Loucy (cell line): ENCODE measurements at regions not wholly inside any gene's neighbourhood (a gene's known extent, or its start where the extent isn't known, plus 50 kb on each side); places are given as distances from the start of the nearest gene placed in this dataset.

Experiments used
- H2AFZ ChIP-seq: fragments of 200-600 bp; sonication (generic); 2 replicates; pipeline ENCODE4 v1.6.0; 2016; ENCODE audit warnings: antibody characterized with exemption, mild to moderate bottlenecking, low read length, moderate library complexity
- H3F3A ChIP-seq: fragments of 200-600 bp; 2 replicates; pipeline ENCODE4 v1.6.0; 2016; ENCODE audit warnings: antibody characterized with exemption, low read depth, mild to moderate bottlenecking
- H3K27me3 ChIP-seq: fragments of 200-600 bp; sonication (generic); 2 replicates; pipeline ENCODE4 v1.6.1; 2014; ENCODE audit warnings: low read length, mild to moderate bottlenecking; ENCODE audit not compliant: insufficient read depth, poor library complexity, severe bottlenecking
- H3K36me3 ChIP-seq: fragments of 200-600 bp; sonication (generic); 2 replicates; pipeline ENCODE4 v1.6.1; 2016; ENCODE audit warnings: low read length; ENCODE audit not compliant: insufficient read depth
- H3K4me1 ChIP-seq: fragments of 200-600 bp; sonication (generic); 2 replicates; pipeline ENCODE4 v1.5.1; 2014; ENCODE audit warnings: low read length, mild to moderate bottlenecking; ENCODE audit not compliant: insufficient read depth, poor library complexity, severe bottlenecking
- H3K4me2 ChIP-seq: fragments of 200-600 bp; sonication (generic); 2 replicates; pipeline ENCODE4 v1.6.0; 2014; ENCODE audit warnings: antibody characterized with exemption, low read length, low read depth, mild to moderate bottlenecking; ENCODE audit not compliant: poor library complexity, severe bottlenecking
- H3K4me3 ChIP-seq: fragments of 200-600 bp; sonication (generic); 2 replicates; pipeline ENCODE4 v1.5.1; 2014; ENCODE audit warnings: low read length, mild to moderate bottlenecking, mixed read lengths; ENCODE audit not compliant: poor library complexity, severe bottlenecking
- H3K79me2 ChIP-seq: fragments of 200-600 bp; sonication (generic); 2 replicates; pipeline ENCODE4 v1.6.1; 2014; ENCODE audit warnings: low read length; ENCODE audit not compliant: insufficient read depth
- H3K9ac ChIP-seq: fragments of 200-600 bp; sonication (generic); 2 replicates; pipeline ENCODE4 v1.6.0; 2014; ENCODE audit warnings: mild to moderate bottlenecking, low read depth, low read length, moderate library complexity; ENCODE audit not compliant: poor library complexity, severe bottlenecking
- H3K9me2 ChIP-seq: fragments of 200-600 bp; sonication (generic); replicated peaks from 2 replicates; pipeline ENCODE4 v1.6.1; 2016; ENCODE audit warnings: low read depth, low read length, mixed read lengths
- H3K9me3 ChIP-seq: fragments of 200-600 bp; sonication (generic); 2 replicates; pipeline ENCODE4 v1.6.1; 2014; ENCODE audit warnings: mild to moderate bottlenecking, antibody characterized with exemption, low read length, low read depth; ENCODE audit not compliant: insufficient read depth
- H4K20me1 ChIP-seq: fragments of 200-600 bp; sonication (generic); 2 replicates; pipeline ENCODE4 v1.6.0; 2014; ENCODE audit warnings: antibody characterized with exemption, low read length, mild to moderate bottlenecking; ENCODE audit not compliant: insufficient read depth, poor library complexity, severe bottlenecking
- CTCF ChIP-seq: fragments of 200-600 bp; sonication (generic); conservative IDR thresholded peaks from 2 replicates; pipeline ENCODE4 v1.5.1; 2014; ENCODE audit warnings: mild to moderate bottlenecking, antibody characterized with exemption, low read length
- EZH2phosphoT487 ChIP-seq: fragments of 200-600 bp; IDR thresholded peaks from 2 replicates; pipeline ENCODE4 v1.6.1; 2018; ENCODE audit warnings: antibody characterized with exemption, mild to moderate bottlenecking, moderate library complexity, borderline replicate concordance

GRCh38 chr7:12117170-12117569 is 93.9 kb upstream of the TMEM106B start:
- H3F3A ChIP-seq, result no peaks in the 10 kb centered on the region
- H3K4me3 ChIP-seq, result no peak overlapping the region
- no peak for TF ChIP-seq CTCF
- no peak for TF ChIP-seq EZH2phosphoT487
- H2AFZ ChIP-seq, result no peak overlapping the region
- H3K79me2 ChIP-seq, result no peaks in the 10 kb centered on the region
- H3K4me2 ChIP-seq, result no peak overlapping the region
- H3K9me3 ChIP-seq, result no peaks in the 10 kb centered on the region
- H3K4me1 ChIP-seq, result no peaks in the 10 kb centered on the region
- no peaks in the 10 kb centered on the region for H3K36me3 ChIP-seq
- H4K20me1 ChIP-seq, result no peaks in the 10 kb centered on the region
- H3K9me2 ChIP-seq, result no peaks in the 10 kb centered on the region
- no peaks in the 10 kb centered on the region for H3K27me3 ChIP-seq
- H3K9ac ChIP-seq, result no peak overlapping the region

GRCh38 chr7:12119620-12120303 is 91.3 kb upstream of the TMEM106B start:
- Histone ChIP-seq H3K36me3 (no peaks in the 10 kb centered on the region), H3K9me2 (no peaks in the 10 kb centered on the region), H4K20me1 (no peaks in the 10 kb centered on the region), H2AFZ (no peak overlapping the region), H3F3A (no peaks in the 10 kb centered on the region), H3K9me3 (peaks cover 3% of the 10 kb centered on the region; the same call in 1 of the 2 replicates), H3K4me2 (no peak overlapping the region), H3K9ac (no peak overlapping the region), H3K4me3 (no peak overlapping the region), H3K79me2 (no peaks in the 10 kb centered on the region), H3K27me3 (no peaks in the 10 kb centered on the region), H3K4me1 (no peaks in the 10 kb centered on the region)
- no peak for TF ChIP-seq EZH2phosphoT487
- TF ChIP-seq CTCF, result no peak

GRCh38 chr7:12120632-12121031 is 90.5 kb upstream of the TMEM106B start:
- Histone ChIP-seq H2AFZ (no peak overlapping the region), H3F3A (no peaks in the 10 kb centered on the region), H3K4me1 (no peaks in the 10 kb centered on the region), H4K20me1 (no peaks in the 10 kb centered on the region), H3K9ac (no peak overlapping the region), H3K4me3 (no peak overlapping the region), H3K9me3 (peaks cover 3% of the 10 kb centered on the region; the same call in 1 of the 2 replicates), H3K27me3 (no peaks in the 10 kb centered on the region), H3K79me2 (no peaks in the 10 kb centered on the region), H3K36me3 (no peaks in the 10 kb centered on the region), H3K4me2 (no peak overlapping the region), H3K9me2 (no peaks in the 10 kb centered on the region)
- TF ChIP-seq EZH2phosphoT487, result no peak
- TF ChIP-seq CTCF, result no peak
